HG03066 (cell line): ENCODE measurements at regions not wholly inside any gene's neighbourhood (a gene's known extent, or its start where the extent isn't known, plus 50 kb on each side); places are given as distances from the start of the nearest gene placed in this dataset.
"Not testable (repeated sequence)": the region's sequence is repeated elsewhere in the genome, so short reads cannot be mapped to it uniquely, and the experiment has no call there.

Source experiments
- ATAC-seq: cut with Tn5 transposase; IDR thresholded peaks from one replicate; pipeline ENCODE4 v1.9.1; 2021; ENCODE audit warnings: low read depth; ENCODE audit not compliant: unreplicated experiment

- no peak for ATAC-seq
Observed at GRCh38 chr6:92121228-92121627, 1298.1 kb downstream of the EPHA7 start.

DNA sequence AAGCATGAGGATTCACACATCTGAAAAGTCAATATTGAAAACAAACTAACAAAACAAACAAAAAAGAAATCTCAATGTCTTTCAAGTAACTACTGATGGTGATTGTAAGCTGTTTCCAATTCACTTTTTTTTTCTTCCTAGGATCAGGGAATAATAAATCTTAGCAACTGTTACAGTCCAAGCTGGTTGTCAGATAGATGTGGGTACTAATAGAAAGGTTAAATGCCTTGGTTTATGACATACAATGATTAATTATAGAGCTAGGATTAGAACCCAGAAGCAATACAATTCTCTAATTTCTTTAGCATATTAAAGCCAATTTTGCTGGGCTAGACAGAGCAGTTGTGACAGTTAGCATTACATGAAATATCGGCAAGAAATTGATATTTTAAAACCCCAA is 1301.6 kb downstream of the EPHA7 start:
- no peak for ATAC-seq

GRCh38 chr6:92114797-92115196 is 1304.6 kb downstream of the EPHA7 start:
- no peak for ATAC-seq

DNA sequence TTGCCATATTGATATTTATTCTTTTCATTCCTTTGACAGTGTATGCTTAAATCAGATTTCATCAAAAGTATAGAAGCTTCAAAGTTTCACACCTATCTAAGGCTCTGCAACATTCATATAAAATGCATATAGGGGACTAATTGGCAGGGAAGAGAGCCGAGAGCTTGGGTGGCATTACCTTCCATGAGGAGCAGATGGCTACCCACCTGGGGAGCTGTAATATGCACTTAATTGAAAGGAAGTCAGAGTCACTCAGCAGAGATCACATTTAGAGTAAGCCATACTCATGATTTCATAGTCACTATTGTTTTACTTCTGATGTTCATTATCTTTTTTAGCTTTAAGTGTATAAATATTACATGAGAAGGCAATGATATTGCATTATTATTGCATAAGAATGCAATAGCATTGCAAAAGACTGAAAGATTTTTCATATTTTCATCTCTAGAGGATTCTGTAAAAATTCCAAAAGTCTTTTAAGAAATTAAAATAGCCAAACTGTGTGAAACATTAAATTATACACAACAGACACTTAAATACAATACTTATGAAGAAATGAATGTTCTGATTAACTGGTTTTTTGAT is 1305.2 kb downstream of the EPHA7 start:
- ATAC-seq, result no peak

DNA sequence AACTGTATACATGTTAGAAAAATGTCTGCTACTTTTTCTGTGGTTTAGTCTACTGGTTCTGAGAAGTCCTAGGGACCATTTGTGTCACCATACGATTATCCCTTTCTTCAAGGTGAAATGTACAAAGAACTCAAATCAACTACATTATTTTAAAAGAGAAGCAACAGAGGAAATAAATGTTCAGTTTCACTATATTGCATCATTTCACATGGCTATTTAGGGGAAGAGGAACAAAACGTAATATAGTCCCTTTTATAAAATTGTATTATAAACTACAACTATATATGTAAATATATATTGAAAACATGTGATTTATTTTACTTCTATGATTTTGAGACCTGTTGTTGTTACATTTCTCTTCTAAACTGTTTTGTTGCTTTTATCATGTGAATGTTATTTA is 1308.0 kb downstream of the EPHA7 start:
- ATAC-seq, result no peak

- no peak for ATAC-seq
Observed at GRCh38 chr6:92110403-92110802, 1309.0 kb downstream of the EPHA7 start.

GRCh38 chr6:92109956-92110355 is 1309.4 kb downstream of the EPHA7 start:
- ATAC-seq, result no peak

- no peak for ATAC-seq
Observed at GRCh38 chr6:92109256-92109655, 1310.1 kb downstream of the EPHA7 start.

DNA sequence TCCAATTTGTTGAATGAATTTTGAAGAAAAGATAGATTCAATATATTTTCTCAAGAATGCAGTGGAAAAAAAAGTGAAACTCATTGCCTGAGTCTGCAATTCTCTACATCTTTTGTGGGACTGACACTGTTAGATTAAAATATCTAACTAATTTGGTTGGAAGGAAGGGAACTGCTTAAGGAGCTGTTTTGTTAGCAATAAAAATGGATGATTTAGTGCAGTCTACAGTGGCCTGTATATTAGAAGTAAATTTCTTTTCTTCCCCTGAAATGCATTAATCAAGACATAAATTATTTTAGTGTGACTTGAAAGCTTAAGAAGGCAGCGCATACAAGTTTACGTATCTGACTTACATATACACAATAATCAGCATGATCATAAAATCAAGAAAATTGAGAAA is 1332.6 kb downstream of the EPHA7 start:
- no peak for ATAC-seq

DNA sequence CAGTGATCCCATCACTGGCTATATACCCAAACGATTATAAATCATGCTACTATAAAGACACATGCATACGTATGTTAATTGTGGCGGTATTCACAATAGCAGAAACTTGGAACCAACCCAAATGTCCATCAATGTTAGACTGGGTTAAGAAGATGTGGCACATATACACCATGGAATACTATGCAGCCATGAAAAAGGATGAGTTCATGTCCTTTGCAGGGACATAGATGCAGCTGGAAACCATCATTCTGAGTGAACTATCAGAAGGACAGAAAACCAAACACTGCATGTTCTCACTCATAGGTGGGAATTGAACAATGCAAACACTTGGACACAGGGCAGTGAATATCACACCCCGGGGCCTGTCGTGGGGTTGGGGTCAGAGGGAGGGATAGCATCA is 1335.4 kb downstream of the EPHA7 start:
- ATAC-seq, result not testable (repeated sequence)

DNA sequence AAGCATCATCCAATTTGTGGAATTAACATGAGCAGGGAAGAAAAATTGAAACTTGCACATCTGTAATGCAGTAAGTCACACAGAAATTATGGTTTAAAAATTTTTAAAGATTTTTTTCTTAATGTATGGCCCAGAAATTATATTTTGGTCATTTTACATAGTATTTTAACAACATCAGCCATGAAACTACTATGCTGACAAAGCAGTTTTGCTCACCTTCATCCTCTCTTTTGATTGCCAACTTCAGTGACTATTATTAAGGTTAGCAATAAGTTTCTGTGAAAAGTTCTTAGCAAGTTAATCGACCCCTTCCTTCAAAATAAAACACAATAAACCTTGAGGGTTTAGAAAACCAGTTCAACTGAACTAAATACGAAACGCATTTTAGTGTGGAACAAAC is 1347.0 kb downstream of the EPHA7 start:
- ATAC-seq, result no peak

DNA sequence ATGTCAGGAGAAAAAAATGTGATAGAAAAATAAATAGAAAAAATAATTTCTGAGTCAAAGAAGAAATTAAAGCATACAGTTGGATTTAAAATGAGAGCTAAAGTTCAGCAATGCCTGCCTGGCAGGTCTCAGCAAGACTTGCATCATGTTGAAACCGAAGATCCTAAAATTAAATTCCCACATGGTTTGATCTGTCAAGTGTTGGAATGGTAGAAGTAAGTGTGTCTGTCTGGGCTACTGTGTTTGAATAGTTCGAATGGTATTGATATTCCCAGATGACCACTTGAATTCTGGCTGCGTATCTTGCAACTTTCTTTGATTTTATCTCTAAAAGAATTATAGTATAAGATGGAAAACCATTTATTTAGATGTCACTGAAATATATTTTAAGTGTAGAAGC is 1349.6 kb downstream of the EPHA7 start:
- no peak for ATAC-seq

DNA sequence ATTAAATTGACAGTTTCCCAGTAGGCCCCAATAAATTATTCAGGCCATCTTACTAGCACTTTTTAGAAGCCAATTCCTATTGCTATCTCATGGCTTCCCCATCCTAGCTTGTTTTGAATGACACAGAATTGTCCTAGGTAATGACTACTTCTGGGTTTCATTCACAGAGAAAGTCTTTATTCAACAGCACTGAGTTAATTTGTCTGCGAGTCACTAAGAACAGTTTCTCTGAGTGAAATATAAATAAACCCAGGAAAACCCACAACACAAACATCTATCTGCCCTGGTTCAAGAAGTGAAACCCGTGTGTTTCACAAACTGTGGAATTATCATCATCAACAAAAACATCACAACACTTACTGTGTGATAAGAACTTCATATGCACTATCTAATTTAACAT is 1366.8 kb downstream of the EPHA7 start:
- no peak for ATAC-seq

GRCh38 chr6:92050216-92050615 is 1369.1 kb downstream of the EPHA7 start:
- ATAC-seq, result no peak

DNA sequence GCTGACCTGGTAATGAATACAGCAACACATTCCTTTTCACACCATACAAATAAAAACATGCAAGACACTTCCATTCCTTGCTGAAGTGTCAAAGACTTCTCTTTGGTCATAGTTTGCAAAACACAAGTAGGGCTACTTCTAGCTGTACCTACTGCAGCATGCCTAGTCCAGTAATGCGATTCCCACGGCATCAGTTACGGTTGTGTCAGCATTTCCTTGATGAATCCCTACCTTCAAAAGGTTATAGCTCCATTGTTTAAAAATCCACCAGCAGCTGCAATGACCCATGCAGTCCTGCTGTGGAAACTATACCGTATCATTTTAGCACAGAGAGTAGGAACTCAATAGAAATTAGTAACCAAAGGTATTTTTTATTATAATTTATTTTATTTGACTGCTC is 1371.5 kb downstream of the EPHA7 start:
- ATAC-seq, result no peak

- ATAC-seq, result no peak
Observed at GRCh38 chr6:92047152-92047850, 1372.1 kb downstream of the EPHA7 start.

DNA sequence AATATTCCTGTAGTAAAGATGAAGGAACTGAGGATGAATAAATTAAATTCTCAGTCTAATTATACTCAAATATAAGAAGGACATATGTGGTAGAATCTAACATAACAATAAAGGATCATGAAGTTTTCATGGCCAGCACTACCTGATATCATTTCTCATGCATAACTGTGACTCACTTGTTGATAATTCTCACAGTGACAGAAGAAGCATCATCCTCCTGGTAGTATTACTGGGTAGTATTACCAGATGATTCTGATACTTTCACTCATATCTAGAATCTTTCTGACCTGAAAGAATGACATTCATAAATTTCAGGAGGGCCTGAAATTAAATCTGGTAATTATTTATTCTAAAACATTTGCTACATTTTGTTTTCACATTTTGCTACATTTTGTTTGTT is 1375.0 kb downstream of the EPHA7 start:
- ATAC-seq, result no peak

DNA sequence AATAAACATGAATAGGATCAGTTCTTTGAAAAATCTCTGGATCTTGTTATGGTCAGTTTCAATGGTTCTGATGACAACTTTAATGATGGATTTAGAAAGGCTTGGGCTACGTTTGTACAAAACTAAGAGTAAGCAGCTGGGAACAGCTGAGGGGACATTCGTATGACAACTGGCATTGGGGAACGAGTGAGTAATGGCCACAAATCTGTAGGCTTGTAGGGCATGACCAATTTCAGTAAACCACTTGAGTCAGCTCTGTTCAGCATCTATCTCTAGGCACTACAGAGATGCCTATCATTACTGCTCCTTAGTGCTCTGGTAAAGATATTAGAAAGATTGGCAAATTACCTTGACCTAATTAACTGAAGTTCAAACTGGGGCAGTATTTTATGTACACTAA is 1375.6 kb downstream of the EPHA7 start:
- no peak for ATAC-seq

DNA sequence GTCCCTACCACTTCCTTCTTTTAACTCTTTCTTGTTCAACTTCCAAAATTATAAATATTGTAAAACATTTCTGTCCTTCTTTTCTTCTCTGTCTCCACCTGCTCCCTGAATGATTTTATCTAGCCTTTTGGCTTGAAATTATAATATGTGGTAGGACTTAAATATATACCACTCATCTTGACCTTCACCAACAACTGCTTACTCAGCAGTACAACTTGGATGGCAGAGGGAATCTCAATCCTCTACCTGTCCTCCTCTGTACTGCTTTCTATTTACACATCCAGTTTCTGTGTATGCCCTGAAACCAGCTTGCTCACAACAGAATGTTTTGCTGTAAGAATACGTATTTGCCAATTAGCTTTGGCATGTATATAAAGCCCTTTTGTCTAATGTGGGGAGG is 1392.5 kb downstream of the EPHA7 start:
- no peak for ATAC-seq

- no peak for ATAC-seq
Observed at GRCh38 chr6:92024881-92025280, 1394.5 kb downstream of the EPHA7 start.

DNA sequence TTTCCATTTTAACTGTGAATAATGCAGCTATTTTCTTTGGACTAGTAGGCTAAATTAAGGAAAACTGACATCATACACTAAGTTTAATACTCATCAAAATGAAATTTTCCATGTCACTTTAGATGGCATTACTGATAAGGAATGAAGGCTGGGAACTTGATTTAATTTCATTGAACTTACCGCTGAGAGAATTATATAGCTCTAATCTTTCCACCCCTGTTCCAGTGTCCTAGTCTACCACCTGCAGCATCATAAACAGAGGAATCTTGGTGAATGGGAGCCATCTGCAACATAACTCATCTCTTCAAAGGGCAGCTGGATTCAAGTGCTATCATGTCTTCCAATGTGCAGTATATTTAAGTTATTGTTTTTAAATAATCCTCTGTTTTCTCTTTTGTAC is 1395.2 kb downstream of the EPHA7 start:
- no peak for ATAC-seq

DNA sequence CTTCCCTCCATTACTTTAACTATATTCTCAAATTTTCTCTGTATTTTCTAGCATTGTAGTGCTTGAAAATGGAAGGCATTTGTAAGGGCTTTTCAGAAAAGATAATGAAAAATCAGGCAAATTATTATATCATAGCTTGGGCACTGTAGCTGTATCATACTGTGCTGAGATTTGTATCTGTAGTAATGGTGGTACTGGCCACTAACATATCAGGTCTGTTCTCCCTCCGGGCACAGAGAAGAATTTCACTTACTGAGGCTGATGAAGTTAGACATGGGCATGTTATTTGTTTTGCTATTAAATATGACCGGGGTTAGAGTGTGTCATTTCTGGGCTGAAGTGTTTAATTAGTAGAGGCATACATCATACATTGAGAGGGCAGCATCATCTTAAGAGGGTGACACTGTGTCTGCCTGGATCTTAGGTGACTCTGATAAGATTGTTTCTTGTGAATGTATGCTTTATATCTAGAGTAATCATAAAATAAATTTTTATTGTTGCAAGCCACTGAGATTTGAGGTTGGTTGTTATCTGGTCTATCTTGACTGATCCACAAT is 1395.9 kb downstream of the EPHA7 start:
- no peak for ATAC-seq
